SK-N-SH (cell line): ENCODE measurements at regions not wholly inside any gene's neighbourhood (a gene's known extent, or its start where the extent isn't known, plus 50 kb on each side); places are given as distances from the start of the nearest gene placed in this dataset.
"Not testable (repeated sequence)": the region's sequence is repeated elsewhere in the genome, so short reads cannot be mapped to it uniquely, and the experiment has no call there.

Experiments
- CTCF ChIA-PET: fragments of 300-600, 350-600 bp; formaldehyde crosslinking; extraction: SDS; loops from one replicate; lab custom pipeline; 2021; lab: Yijun Ruan, JAX
- POLR2A ChIA-PET: fragments of 350-600 bp; sonication (Branson Sonifier 250); formaldehyde crosslinking; extraction: SDS; loops from one replicate; lab custom pipeline; 2020; ENCODE audit warnings: antibody characterized with exemption, inconsistent platforms; lab: Yijun Ruan, JAX
- DNase-seq: peaks from one replicate; pipeline ENCODE4 v3.0.0; 2012
- H2AFZ ChIP-seq: fragments of 200-600 bp; sonication (generic); 2 replicates; pipeline ENCODE4 v1.8.1; 2016; ENCODE audit warnings: antibody characterized with exemption, mild to moderate bottlenecking, low read depth
- H3F3A ChIP-seq: fragments of 200-600 bp; sonication (generic); replicated peaks from 2 replicates; pipeline ENCODE3; 2016; ENCODE audit warnings: antibody characterized with exemption, mild to moderate bottlenecking; ENCODE audit not compliant: insufficient read depth
- H3K27ac ChIP-seq, 2 experiments: fragments of 200-500 bp in 1 of 2; fragments of 200-600 bp in 1 of 2; sonication (Bioruptor generic) in 1 of 2; sonication (generic), shearing (Covaris generic) in 1 of 2; 2 replicates each; pipeline versions ENCODE4 v1.5.1 to v1.6.1; 2014 to 2016; ENCODE audit warnings: low read depth in 2 of 2, inconsistent platforms in 1 of 2, low read length in 1 of 2, mild to moderate bottlenecking in 1 of 2, mixed read lengths in 1 of 2
- H3K27me3 ChIP-seq: fragments of 200-600 bp; sonication (generic), shearing (Covaris generic); 2 replicates; pipeline ENCODE4 v1.6.1; 2016; ENCODE audit warnings: mixed run types; ENCODE audit not compliant: insufficient read depth
- H3K36me3 ChIP-seq, 2 experiments: fragments of 200-500 bp in 1 of 2; fragments of 200-600 bp in 1 of 2; sonication (Bioruptor generic) in 1 of 2; sonication (generic) in 1 of 2; replicated peaks in 1 of 2; 2 replicates each; pipeline versions ENCODE3 to v1.5.1; 2014 to 2016; ENCODE audit warnings: low read length in 1 of 2, mild to moderate bottlenecking in 1 of 2; ENCODE audit not compliant: insufficient read depth in 2 of 2, control insufficient read depth in 1 of 2
- H3K4me1 ChIP-seq, 2 experiments: fragments of 200-500 bp in 1 of 2; fragments of 200-600 bp in 1 of 2; sonication (Bioruptor generic) in 1 of 2; sonication (generic), shearing (Covaris generic) in 1 of 2; 2 replicates each; pipeline versions ENCODE4 v1.5.1 to v1.6.1; 2014 to 2016; ENCODE audit warnings: low read depth in 1 of 2, low read length in 1 of 2, mixed run types in 1 of 2; ENCODE audit not compliant: insufficient read depth in 2 of 2, control insufficient read depth in 1 of 2
- H3K4me2 ChIP-seq: fragments of 200-600 bp; sonication (generic), shearing (Covaris generic); 2 replicates; pipeline ENCODE4 v1.6.1; 2017; ENCODE audit warnings: mixed run types
- H3K4me3 ChIP-seq, 2 experiments: fragments of 200-500 bp in 1 of 2; fragments of 200-600 bp in 1 of 2; sonication (Bioruptor generic) in 1 of 2; sonication (generic), shearing (Covaris generic) in 1 of 2; 2 replicates each; pipeline versions ENCODE4 v1.5.1 to v1.8.1; 2014 to 2016; ENCODE audit warnings: low read depth in 2 of 2, inconsistent platforms in 1 of 2, low read length in 1 of 2, mild to moderate bottlenecking in 1 of 2, mixed read lengths in 1 of 2, moderate library complexity in 1 of 2
- H3K79me2 ChIP-seq: fragments of 200-600 bp; sonication (generic); 2 replicates; pipeline ENCODE4 v1.8.1; 2017; ENCODE audit warnings: mild to moderate bottlenecking; ENCODE audit not compliant: insufficient read depth
- H3K9ac ChIP-seq: fragments of 200-600 bp; sonication (generic); 2 replicates; pipeline ENCODE4 v1.6.1; 2017; ENCODE audit warnings: mixed run types
- H3K9me2 ChIP-seq: fragments of 200-600 bp; sonication (generic); 2 replicates; pipeline ENCODE4 v1.6.1; 2017; ENCODE audit warnings: mixed run types
- H3K9me3 ChIP-seq: fragments of 200-600 bp; sonication (generic); 2 replicates; pipeline ENCODE4 v1.6.1; 2017; ENCODE audit warnings: mixed run types, mild to moderate bottlenecking, moderate library complexity
- H4K20me1 ChIP-seq: fragments of 200-600 bp; sonication (generic); 2 replicates; pipeline ENCODE4 v1.6.1; 2017; ENCODE audit warnings: mild to moderate bottlenecking, mixed run types; ENCODE audit not compliant: insufficient read depth
- ELF1 ChIP-seq: IDR thresholded peaks from 2 replicates; pipeline ENCODE4 v1.4.0; 2012
- EP300 ChIP-seq, 2 experiments: IDR thresholded peaks; 2 replicates each; pipeline versions ENCODE4 v1.4.0 to v1.6.1; 2012; ENCODE audit warnings: borderline replicate concordance in 1 of 2, low read depth in 1 of 2, low read length in 1 of 2
- EZH2phosphoT487 ChIP-seq: fragments of 200-600 bp; sonication (generic); IDR thresholded peaks from 2 replicates; pipeline ENCODE4 v1.6.1; 2017; ENCODE audit warnings: low read depth, mixed run types, mild to moderate bottlenecking, antibody characterized with exemption, moderate library complexity, borderline replicate concordance
- FOSL2 ChIP-seq: IDR thresholded peaks from 2 replicates; pipeline ENCODE4 v1.4.0; 2012; ENCODE audit warnings: low read depth, mild to moderate bottlenecking, moderate library complexity, borderline replicate concordance
- GABPA ChIP-seq: IDR thresholded peaks from 2 replicates; pipeline ENCODE4 v1.4.0; 2012; ENCODE audit warnings: low read depth, mild to moderate bottlenecking
- MXI1 ChIP-seq: IDR thresholded peaks from 2 replicates; pipeline ENCODE4 v1.6.1; 2012; ENCODE audit warnings: mild to moderate bottlenecking, low read depth, low read length, improper control_type of control experiment
- NRF1 ChIP-seq: IDR thresholded peaks from 2 replicates; pipeline ENCODE4 v1.6.1; 2012; ENCODE audit warnings: low read depth, mild to moderate bottlenecking, low read length
- RAD21 ChIP-seq: IDR thresholded peaks from 2 replicates; pipeline ENCODE4 v1.6.1; 2012; ENCODE audit warnings: mild to moderate bottlenecking, low read length
- RCOR1 ChIP-seq: fragments of 150-350 bp; IDR thresholded peaks from 2 replicates; pipeline ENCODE4 v1.6.1; 2017; ENCODE audit warnings: antibody characterized with exemption, low read length
- RFX5 ChIP-seq: IDR thresholded peaks from 2 replicates; pipeline ENCODE4 v1.6.1; 2012; ENCODE audit warnings: mild to moderate bottlenecking, improper control_type of control experiment, low read length
- TCF12 ChIP-seq: IDR thresholded peaks from 2 replicates; pipeline ENCODE4 v1.4.0; 2012
- YY1 ChIP-seq: IDR thresholded peaks from 2 replicates; pipeline ENCODE4 v1.4.0; 2012; ENCODE audit warnings: low read depth, mild to moderate bottlenecking
- WGBS: methylation state at CpG from one replicate; pipeline ENCODE4 v1.1.6; 2017; ENCODE audit warnings: low lambda C conversion rate; 5-methylcytosine and 5-hydroxymethylcytosine counted together
- TF ChIP-seq, protein P1 (sequence below): IDR thresholded peaks from 2 replicates; pipeline ENCODE4 v1.4.0; 2012; ENCODE audit warnings: low read depth, borderline replicate concordance
- TF ChIP-seq, protein P2 (sequence below): IDR thresholded peaks from 2 replicates; pipeline ENCODE4 v1.4.0; 2012; ENCODE audit warnings: low read depth

GRCh38 chr9:61667559-61668121, 477.8 kb downstream of the SPATA31A7 start (continued):
- no peak for TF ChIP-seq ELF1
- no peak for TF ChIP-seq RAD21

- WGBS, result 78% methylated on average over 14 of the region's 18 CpGs
These were observed 478.4 kb downstream of the SPATA31A7 start for GRCh38 chr9:61668201-61668600.

GRCh38 chr9:61668846-61669245, 479.0 kb downstream of the SPATA31A7 start:
- Histone ChIP-seq H3K27me3 (no peaks in the 10 kb centered on the region), H3K9me3 (no peaks in the 10 kb centered on the region), H3K4me3 (no peak overlapping the region), H3F3A (no peaks in the 10 kb centered on the region), H3K9me2 (no peaks in the 10 kb centered on the region), H3K9ac (no peak overlapping the region), H2AFZ (no peak overlapping the region), H3K4me1 (no peaks in the 10 kb centered on the region; a peak in 1 of 4 replicates), H3K4me2 (no peak overlapping the region), H3K36me3 (no peaks in the 10 kb centered on the region), H4K20me1 (no peaks in the 10 kb centered on the region), H3K27ac (no peak overlapping the region), H3K79me2 (no peaks in the 10 kb centered on the region)
- ChIA-PET CTCF (no interaction called here), POLR2A (no interaction called here)
- no peak for DNase-seq
- 43% methylated on average over 13 of the region's 14 CpGs for WGBS
- TF ChIP-seq FOSL2 (no peak), RCOR1 (no peak), MXI1 (no peak), EP300 (IDR thresholded peaks at IDR 0.05; ENCODE audit: borderline replicate concordance in 1 of 2, low read depth in 1 of 2, low read length in 1 of 2) (no peak), GABPA (no peak), ELF1 (no peak), TCF12 (no peak), RFX5 (no peak)
- TF ChIP-seq, protein P1, sequence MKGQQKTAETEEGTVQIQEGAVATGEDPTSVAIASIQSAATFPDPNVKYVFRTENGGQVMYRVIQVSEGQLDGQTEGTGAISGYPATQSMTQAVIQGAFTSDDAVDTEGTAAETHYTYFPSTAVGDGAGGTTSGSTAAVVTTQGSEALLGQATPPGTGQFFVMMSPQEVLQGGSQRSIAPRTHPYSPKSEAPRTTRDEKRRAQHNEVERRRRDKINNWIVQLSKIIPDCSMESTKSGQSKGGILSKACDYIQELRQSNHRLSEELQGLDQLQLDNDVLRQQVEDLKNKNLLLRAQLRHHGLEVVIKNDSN, result no peak

More at GRCh38 chr9:61668201-61668600, 478.4 kb downstream of the SPATA31A7 start:
- H3K27ac ChIP-seq, H3K79me2 ChIP-seq, H3K9me2 ChIP-seq, H3K4me2 ChIP-seq, H3K9me3 ChIP-seq, CTCF ChIA-PET, DNase-seq, H3K36me3 ChIP-seq, POLR2A ChIA-PET, H4K20me1 ChIP-seq, H2AFZ ChIP-seq, H3K27me3 ChIP-seq, H3K4me1 ChIP-seq, H3K9ac ChIP-seq, H3F3A ChIP-seq, H3K4me3 ChIP-seq: not testable (repeated sequence)

DNA sequence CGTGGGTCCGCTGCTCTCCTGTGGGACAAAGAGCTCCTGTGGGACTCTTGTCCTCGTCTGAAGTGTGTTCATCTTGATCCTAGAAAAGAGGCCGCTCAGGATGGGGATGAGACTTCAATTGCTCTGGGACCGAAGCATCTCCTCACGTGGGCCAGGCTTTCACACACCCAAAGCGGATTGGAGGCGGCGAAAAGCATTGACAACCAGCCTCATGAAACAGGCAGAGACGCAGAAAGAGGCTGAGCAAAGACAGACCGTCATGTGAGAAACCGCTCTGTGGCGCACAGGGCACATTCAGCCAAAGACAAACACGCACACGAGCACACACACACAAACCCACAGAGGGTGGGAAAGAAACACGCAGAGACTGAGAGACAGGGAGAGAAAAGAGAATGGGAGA, 479.5 kb downstream of the SPATA31A7 start:
- TF ChIP-seq EZH2phosphoT487, result no peak
- no peak for TF ChIP-seq YY1
- TF ChIP-seq, protein P2, sequence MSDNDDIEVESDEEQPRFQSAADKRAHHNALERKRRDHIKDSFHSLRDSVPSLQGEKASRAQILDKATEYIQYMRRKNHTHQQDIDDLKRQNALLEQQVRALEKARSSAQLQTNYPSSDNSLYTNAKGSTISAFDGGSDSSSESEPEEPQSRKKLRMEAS, result no peak
- TF ChIP-seq NRF1, result no peak
- H3K9me3 ChIP-seq, result no peaks in the 10 kb centered on the region
- H3K4me3 ChIP-seq, result no peak overlapping the region
- ChIA-PET CTCF (no interaction called here), POLR2A (no interaction called here)
- no peaks in the 10 kb centered on the region for H3F3A ChIP-seq
- H3K4me2 ChIP-seq, result no peak overlapping the region
- no peaks in the 10 kb centered on the region for H3K79me2 ChIP-seq
- no peak for DNase-seq
- no peak overlapping the region for H2AFZ ChIP-seq
- no peaks in the 10 kb centered on the region; a peak in 1 of 4 replicates for H3K4me1 ChIP-seq
- 57% methylated on average over 16 of the region's 16 CpGs for WGBS
- no peaks in the 10 kb centered on the region for H4K20me1 ChIP-seq
- no peaks in the 10 kb centered on the region for H3K27me3 ChIP-seq
- H3K27ac ChIP-seq, result no peak overlapping the region
- no peaks in the 10 kb centered on the region for H3K36me3 ChIP-seq
- H3K9me2 ChIP-seq, result no peaks in the 10 kb centered on the region
- no peak overlapping the region for H3K9ac ChIP-seq
